Activated CD8-positive, alpha-beta memory T cell treated with anti-CD3 and anti-CD28 coated beads for 48 hours (primary cell): ENCODE measurements at regions not wholly inside any gene's neighbourhood (a gene's known extent, or its start where the extent isn't known, plus 50 kb on each side); places are given as distances from the start of the nearest gene placed in this dataset.
"Not testable (repeated sequence)": the region's sequence is repeated elsewhere in the genome, so short reads cannot be mapped to it uniquely, and the experiment has no call there.

Experiments
- DNase-seq, 3 experiments: peaks; one replicate each; pipeline ENCODE4 v3.0.0-alpha.2; 2020; ENCODE audit warnings: low read depth in 2 of 3, low spot score in 2 of 3

DNA sequence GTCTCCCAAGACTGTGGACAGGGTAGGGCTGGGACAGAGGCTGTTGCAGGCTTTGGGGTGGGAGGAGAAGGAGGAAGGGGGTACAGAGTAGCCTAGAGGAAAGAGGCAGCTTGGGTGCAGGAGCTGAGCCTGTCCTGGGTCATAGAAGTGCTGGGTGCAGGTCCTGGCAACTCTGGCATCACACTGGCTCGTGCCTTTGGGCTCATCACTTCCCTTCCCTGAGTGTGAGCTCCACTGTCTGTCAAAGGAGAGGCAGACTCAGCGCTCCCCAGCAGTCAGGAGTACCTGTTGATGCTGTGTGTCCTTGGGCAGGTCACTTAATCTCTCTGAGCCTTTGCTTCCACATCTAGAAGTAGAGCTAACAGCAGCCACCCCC lies 157.1 kb downstream of the PTPRU start:
- no peak for DNase-seq

DNA sequence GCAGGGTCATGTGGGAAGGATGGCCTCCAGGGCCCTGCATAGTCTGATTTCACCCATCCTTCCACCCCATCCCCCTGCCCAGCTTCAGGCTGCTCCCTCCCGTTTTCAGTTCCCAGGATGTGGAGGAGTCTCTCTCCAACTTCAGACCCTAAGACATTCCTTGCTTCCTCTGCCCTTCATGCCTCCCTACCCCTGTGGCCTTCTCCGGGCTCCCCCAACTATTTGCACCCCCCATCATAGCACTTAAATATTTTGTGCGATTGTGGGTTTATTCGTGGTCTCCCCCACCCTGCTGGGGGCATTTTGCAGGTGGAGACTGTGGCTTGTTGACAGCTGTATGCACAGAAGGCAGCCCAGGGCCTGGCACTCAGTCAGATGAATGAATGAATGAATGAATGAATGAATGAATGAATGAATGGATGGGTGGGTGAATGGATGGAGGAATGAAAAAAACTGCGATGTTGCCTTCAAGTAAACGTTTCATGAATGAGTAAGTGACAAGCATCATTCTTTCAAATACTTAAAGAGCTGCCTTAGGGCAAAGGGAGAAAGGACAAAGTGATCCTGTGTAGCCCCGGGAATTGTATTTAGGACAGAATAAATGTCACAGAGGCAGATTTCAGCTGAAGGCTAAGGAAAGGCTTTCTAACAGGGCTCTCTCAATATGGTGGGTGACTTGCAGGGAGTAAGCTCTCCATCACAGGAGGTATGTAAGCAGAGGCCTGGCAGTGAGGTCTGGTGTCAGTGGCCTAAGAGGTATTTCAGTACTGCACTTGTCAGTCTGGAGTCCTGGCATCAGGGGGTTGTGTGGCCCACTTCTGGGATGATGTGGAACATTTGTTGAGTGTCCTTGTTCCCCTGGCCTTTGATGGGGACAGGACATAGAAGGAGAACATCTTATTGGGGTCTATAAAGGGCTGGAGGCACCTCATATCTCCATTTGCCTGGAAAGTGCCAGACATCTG lies 156.4 kb downstream of the PTPRU start:
- DNase-seq = no peak

GRCh38 chr1:29392036-29392435 lies 155.7 kb downstream of the PTPRU start:
- no peak for DNase-seq

DNA sequence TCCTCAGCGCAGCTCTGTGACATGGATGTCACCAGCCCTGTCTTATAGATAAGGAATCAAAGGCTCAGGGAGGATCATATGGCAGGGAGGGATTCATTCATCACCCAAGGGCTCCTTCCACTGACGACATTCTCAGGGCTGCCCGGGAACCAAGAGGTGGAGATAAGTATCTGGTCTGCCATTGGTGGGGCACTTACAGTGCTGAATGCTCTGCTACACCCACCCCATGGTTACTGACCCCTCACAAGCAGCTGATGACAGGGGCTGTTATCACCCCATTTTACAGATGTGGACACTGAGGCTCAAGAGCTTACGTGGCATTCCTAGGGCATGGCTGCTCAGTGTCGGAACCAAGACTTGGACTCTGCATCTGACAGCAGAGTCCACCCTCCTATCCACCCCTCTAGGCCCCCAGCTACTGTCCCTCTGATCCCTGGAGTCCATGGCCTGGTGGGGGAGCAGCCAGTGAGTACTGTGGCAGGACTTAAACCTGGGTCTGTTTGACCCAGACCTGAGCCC lies 155.1 kb downstream of the PTPRU start:
- DNase-seq = no peak

DNA sequence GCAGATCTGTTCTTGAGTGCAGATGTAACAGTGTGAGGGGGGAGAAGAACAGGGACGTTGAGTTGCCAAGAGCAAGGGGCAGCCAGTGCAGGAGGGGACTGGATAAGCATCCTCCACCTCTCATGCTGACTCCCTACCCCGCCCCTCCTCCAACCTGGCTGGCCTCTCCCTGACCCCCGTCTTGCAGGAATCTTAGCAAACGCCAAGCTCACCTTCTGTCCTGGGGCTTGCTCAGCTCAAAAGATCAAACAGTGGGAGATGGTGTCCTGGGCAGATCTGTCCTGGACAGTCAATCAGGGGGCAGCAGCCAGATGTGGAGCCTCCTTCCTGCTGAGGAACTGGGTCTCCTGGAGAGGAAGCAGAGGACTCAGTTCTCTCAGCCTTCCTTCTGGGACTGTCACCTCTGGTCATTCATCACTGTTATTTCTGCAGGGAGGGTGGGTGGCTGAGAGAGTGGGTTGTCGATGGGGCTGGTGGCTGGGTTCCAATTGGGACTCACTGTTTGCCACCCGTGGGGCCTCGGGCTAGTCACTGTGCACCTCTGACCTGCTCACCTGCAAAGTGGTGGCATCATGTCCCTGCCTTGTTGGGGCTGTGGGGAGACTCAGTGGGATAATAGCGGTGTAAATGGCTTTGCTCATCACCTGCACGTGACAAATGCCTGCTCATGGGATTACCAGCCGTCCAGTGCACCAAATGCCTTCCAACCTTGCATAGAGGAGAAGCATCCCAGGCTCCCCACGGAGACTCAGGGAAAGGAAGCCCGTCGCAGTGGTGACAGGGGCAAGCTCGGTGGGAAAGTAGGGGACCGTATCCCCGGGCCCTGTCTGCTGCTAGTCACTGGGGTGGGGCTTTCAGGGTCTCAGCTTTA lies 154.4 kb downstream of the PTPRU start:
- DNase-seq = no peak

GRCh38 chr1:29390075-29390474 lies 153.8 kb downstream of the PTPRU start:
- no peak for DNase-seq

DNA sequence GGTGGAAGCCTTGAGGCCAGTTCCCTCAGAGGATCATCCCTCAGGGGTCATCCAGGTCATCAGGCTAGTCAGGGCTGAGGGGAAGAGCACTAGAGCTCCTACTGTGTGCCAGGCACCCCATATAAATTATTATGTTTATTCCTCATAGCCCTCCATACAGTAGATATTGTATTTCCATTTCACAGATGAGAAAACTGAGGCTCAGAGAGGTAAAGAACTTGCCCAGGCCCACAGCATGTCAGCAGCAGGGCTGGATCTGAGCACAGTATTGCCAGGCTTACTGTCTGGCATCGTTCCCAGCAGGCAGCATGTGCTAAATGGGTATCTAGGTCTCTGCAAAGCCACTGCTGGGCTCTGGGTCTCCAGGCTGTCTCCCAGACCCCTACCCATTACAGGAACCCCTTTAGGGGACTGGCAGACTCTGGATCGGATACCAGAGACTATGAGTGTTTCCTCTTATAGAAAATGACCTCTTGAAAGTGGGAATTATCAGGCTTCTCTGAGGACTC lies 153.3 kb downstream of the PTPRU start:
- no peak for DNase-seq

- DNase-seq = no peak
These were observed 152.6 kb downstream of the PTPRU start for GRCh38 chr1:29388884-29389283.

DNA sequence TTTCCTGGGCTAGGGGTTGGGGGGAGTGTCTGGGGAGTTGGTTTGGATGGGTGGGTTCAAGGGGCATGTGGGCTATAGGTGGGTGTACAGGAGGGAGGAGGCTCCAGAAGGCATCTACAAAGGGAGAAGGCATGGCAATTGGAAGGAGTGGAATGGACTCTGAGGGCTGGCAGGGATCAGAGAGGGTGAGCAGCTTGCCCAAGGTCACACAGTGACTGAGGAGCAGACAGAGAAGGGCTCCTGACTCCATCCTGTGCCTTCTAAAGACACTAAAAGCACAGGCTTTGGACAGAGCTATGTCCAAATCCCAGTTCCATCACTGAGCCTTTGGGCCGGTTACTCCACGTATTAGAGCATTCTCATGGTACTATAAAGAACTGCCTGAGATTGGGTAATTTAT lies 151.8 kb downstream of the PTPRU start:
- no peak for DNase-seq

DNA sequence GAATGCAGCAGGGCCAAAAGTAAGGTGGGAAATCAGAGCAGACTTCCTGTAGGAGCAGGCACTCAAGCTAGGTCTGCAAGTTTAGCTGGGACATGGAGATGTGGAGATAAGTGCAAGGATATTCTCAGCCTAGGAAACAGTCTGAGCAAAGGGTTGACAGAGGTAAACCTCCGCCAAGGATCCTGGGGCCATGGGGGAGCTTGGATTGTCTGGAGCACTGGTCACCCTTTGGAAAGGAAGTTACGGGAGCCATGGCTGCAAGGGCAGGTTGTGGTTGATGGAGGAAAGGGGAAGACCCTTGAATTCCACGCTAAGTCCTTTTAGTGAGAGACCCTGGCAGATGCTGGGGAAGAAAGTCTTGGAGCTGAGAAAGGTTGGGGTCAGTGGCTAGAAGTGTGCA lies 150.9 kb downstream of the PTPRU start:
- DNase-seq = no peak

DNA sequence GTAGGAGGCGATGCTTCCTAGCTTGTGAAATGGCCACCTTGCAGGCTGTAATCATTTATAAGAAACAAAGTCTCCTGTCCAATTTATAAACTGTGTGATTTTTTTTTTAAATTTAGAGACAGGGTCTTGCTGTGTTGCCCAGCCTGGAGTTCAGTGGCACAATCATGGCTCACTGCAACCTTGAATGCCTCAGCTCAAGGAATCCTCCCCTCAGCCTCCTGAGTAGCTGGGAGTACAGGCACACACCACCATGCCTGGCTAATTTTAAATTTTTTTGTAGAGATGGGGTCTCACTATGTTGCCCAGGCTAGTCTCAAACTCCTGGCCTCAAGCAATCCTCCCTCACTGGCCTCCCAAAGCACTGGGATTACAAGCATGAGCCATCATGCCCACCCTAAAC lies 150.1 kb downstream of the PTPRU start:
- DNase-seq = not testable (repeated sequence)

GRCh38 chr1:29385966-29386365 lies 149.6 kb downstream of the PTPRU start:
- no peak for DNase-seq

DNA sequence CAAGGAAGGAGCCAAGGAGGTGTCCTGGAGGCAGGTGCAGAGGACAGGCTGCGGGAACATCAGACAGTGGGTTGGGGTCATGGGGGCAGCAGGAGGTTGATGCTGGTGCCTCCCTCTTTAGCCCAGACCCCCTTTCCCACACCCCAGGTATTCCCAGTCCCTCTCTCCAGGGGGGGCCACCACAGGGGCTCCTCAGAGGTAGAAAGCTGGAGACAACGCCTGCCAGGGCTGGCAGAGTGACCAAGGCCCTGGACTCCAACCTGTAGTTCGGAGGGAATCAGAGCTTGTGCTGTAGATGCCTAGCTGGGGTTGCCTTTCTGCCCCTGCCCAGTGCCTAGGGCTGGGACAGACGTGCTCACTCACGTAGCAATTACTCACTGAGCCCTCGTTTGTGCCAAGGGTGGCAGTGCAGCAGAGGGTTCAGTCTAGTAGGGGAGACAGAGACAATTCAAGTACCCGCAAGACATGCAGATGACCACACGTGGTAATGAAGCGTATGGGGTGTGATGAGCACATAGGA lies 148.2 kb downstream of the PTPRU start:
- DNase-seq = no peak

- DNase-seq = no peak
These were observed 147.5 kb downstream of the PTPRU start for GRCh38 chr1:29383746-29384371.

DNA sequence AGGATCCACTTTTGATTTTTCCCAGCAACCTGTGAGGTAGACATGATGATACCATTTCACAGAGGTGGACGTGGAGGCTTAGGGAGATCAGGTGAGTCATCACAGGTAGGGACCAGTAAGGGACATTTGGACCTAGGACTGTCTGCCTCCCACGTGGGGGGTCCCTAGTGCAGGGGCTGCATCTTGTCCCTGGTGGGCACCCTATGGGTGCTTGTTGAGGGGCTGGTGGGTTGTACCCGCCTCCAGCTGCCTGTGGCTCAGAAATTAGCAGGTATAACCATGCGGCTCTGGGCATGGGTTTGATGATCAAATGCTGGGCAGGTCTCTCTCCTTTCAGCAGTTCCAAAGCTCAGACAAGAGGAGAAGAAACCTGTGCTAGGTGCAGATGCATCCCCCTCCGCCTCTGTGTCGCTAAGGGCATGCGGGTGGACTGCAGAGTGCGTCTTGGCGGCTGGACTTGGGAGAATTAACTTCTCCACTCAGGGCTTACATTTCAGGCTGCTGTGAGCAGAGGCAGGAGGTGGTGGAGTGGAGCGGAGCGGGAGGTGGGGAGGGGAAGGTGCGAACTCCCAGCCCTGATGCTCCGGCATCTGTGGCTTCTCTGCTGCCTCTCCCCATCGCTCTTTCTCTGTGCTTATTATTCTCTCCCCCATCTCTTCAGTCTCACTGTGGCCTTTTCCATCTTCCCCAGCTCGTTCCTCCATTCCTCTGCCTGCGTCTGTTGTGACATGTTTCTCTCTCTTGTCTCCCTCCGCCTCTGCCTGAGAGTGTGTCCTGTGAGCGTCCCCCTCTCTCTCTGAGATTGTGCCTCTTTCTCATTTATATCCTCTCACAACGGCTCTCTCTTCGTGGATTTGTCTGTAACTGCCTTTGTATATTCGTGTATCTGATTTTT lies 146.8 kb downstream of the PTPRU start:
- DNase-seq = no peak

DNA sequence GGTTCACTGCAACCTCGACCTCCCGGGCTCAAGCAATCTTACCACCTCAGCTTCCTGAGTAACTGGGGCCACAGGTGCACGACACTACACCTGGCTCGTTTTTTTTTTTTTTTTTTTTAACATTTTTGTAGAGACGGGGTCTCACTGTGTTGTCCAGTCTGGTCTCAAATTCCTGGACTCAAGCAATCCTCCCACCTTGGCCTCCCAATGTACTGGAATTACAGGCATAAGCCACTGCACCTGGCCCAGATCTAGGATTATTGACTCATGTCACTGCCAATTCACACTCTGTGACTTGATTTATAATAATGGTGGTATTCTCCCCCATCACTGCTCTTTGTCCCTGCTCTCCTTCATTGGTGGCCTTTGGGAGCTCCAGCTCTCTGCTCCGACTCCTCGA lies 145.1 kb downstream of the PTPRU start:
- DNase-seq = no peak

GRCh38 chr1:29380532-29380931 lies 144.2 kb downstream of the PTPRU start:
- DNase-seq = no peak

DNA sequence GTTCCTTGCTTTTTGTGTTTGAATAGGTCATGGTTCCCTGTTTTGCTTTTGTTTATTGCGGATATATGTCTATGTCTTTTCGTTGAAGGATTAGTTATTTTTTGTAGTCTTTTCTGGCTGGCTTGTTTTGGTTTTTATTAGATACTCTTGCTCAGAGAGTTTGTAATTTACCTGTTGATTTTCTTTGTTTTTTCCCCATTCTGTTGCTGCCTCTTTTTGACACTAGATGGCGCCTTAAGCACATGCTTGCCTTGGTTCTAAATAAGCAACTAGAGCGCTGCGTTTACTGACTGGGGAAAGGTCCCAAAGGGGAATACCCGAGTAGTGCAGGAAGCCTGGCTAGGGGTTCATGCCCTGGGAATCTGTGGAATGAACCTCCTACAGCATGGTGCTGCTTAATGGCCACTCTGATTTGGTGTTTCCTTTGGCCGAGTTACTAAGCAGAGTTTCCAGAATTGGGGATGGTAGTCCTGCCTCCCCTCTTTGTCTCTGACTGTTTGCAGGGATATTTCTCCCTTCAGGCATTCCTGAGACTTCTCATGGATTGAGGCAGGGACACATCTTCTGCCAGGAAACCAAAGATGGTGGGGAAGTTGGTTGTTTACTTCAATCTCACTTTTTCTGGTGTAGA lies 143.2 kb downstream of the PTPRU start:
- DNase-seq = no peak
